ENCODE measurements at regions not wholly inside any gene's neighbourhood (a gene's known extent, or its start where the extent isn't known, plus 50 kb on each side); places are given as distances from the start of the nearest gene placed in this dataset.

- Histone ChIP-seq H3F3A (ENCODE audit: insufficient read depth) (no peaks in the 10 kb centered on the region), H4K20me1 (ENCODE audit: low read depth, low read length) (no peaks in the 10 kb centered on the region), H3K36me3 (ENCODE audit: low read length) (no peaks in the 10 kb centered on the region), H3K9me2 (replicated peaks; ENCODE audit: insufficient read depth, low read length) (no peaks in the 10 kb centered on the region), H3K4me3 (ENCODE audit: insufficient read depth, low read length, poor library complexity, severe bottlenecking) (no peak overlapping the region), H3K9ac (ENCODE audit: low read length) (no peak overlapping the region), H3K27me3 (ENCODE audit: low read length) (no peaks in the 10 kb centered on the region), H3K79me2 (ENCODE audit: insufficient read depth, low read length) (no peaks in the 10 kb centered on the region), H3K9me3 (ENCODE audit: insufficient read depth, low read length) (no peaks in the 10 kb centered on the region), H2AFZ (ENCODE audit: low read depth, low read length, severe bottlenecking) (no peak overlapping the region), H3K4me2 (ENCODE audit: low read depth, low read length, poor library complexity, severe bottlenecking) (no peak overlapping the region), H3K27ac (ENCODE audit: low read depth, low read length) (no peak overlapping the region)
- no peak for TF ChIP-seq CTCF (IDR thresholded peaks at IDR 0.05; ENCODE audit: insufficient read depth, low read length, poor library complexity, severe bottlenecking)
- TF ChIP-seq EZH2phosphoT487 (conservative IDR thresholded peaks at IDR 0.05; ENCODE audit: low read length): no peak
Observed at GRCh38 chr3:57009802-57010201, 50.7 kb upstream of the SPATA12 start.

- no peak for TF ChIP-seq EZH2phosphoT487 (conservative IDR thresholded peaks at IDR 0.05; ENCODE audit: low read length)
- TF ChIP-seq CTCF (IDR thresholded peaks at IDR 0.05; ENCODE audit: insufficient read depth, low read length, poor library complexity, severe bottlenecking): no peak
- H3K27ac ChIP-seq (ENCODE audit: low read depth, low read length): no peak overlapping the region
- no peaks in the 10 kb centered on the region for H3K27me3 ChIP-seq (ENCODE audit: low read length)
Observed at GRCh38 chr3:57009367-57009766, 51.1 kb upstream of the SPATA12 start.

GRCh38 chr3:57007521-57008460 lies 52.7 kb upstream of the SPATA12 start:
- Histone ChIP-seq H4K20me1 (ENCODE audit: low read depth, low read length) (no peaks in the 10 kb centered on the region), H3K36me3 (ENCODE audit: low read length) (no peaks in the 10 kb centered on the region), H3F3A (ENCODE audit: insufficient read depth) (no peaks in the 10 kb centered on the region), H3K9ac (ENCODE audit: low read length) (no peak overlapping the region), H3K27me3 (ENCODE audit: low read length) (no peaks in the 10 kb centered on the region), H3K4me3 (ENCODE audit: insufficient read depth, low read length, poor library complexity, severe bottlenecking) (no peak overlapping the region), H3K9me2 (replicated peaks; ENCODE audit: insufficient read depth, low read length) (no peaks in the 10 kb centered on the region), H3K79me2 (ENCODE audit: insufficient read depth, low read length) (no peaks in the 10 kb centered on the region), H3K27ac (ENCODE audit: low read depth, low read length) (no peak overlapping the region), H2AFZ (ENCODE audit: low read depth, low read length, severe bottlenecking) (no peak overlapping the region), H3K9me3 (ENCODE audit: insufficient read depth, low read length) (no peaks in the 10 kb centered on the region), H3K4me2 (ENCODE audit: low read depth, low read length, poor library complexity, severe bottlenecking) (no peak overlapping the region)
- TF ChIP-seq CTCF (IDR thresholded peaks at IDR 0.05; ENCODE audit: insufficient read depth, low read length, poor library complexity, severe bottlenecking): no peak

More at GRCh38 chr3:57009367-57009766, 51.1 kb upstream of the SPATA12 start:
- H3K9me2 ChIP-seq (replicated peaks; ENCODE audit: insufficient read depth, low read length): no peaks in the 10 kb centered on the region
- H3K36me3 ChIP-seq (ENCODE audit: low read length): no peaks in the 10 kb centered on the region
- H2AFZ ChIP-seq (ENCODE audit: low read depth, low read length, severe bottlenecking): no peak overlapping the region
- no peak overlapping the region for H3K9ac ChIP-seq (ENCODE audit: low read length)
- no peaks in the 10 kb centered on the region for H3K9me3 ChIP-seq (ENCODE audit: insufficient read depth, low read length)
- H3K4me2 ChIP-seq (ENCODE audit: low read depth, low read length, poor library complexity, severe bottlenecking): no peak overlapping the region
- no peaks in the 10 kb centered on the region for H3F3A ChIP-seq (ENCODE audit: insufficient read depth)
- no peaks in the 10 kb centered on the region for H4K20me1 ChIP-seq (ENCODE audit: low read depth, low read length)
- H3K79me2 ChIP-seq (ENCODE audit: insufficient read depth, low read length): no peaks in the 10 kb centered on the region
- no peak overlapping the region for H3K4me3 ChIP-seq (ENCODE audit: insufficient read depth, low read length, poor library complexity, severe bottlenecking)

Measured in SU-DHL-6 (cell line).